H9 (cell line): ENCODE measurements at regions not wholly inside any gene's neighbourhood (a gene's known extent, or its start where the extent isn't known, plus 50 kb on each side); places are given as distances from the start of the nearest gene placed in this dataset.

Experiments
- DNase-seq: peaks from one replicate; pipeline ENCODE4 v3.0.0-alpha.2; 2017
- H2AFZ ChIP-seq: one replicate; pipeline ENCODE4 v1.6.1; 2013; ENCODE audit warnings: mild to moderate bottlenecking, low read length, control low read depth, moderate library complexity
- H2AK5ac ChIP-seq: 2 replicates; pipeline ENCODE4 v1.6.1; 2013; ENCODE audit warnings: low read length, control low read depth, mixed read lengths; ENCODE audit not compliant: insufficient read length
- H2BK120ac ChIP-seq: one replicate; pipeline ENCODE4 v1.6.1; 2013; ENCODE audit warnings: low read depth, mild to moderate bottlenecking, low read length, control low read depth, inconsistent platforms; ENCODE audit not compliant: poor library complexity, severe bottlenecking
- H2BK12ac ChIP-seq: 2 replicates; pipeline ENCODE4 v1.6.1; 2013; ENCODE audit warnings: low read length, control low read depth, mixed read lengths, low read depth; ENCODE audit not compliant: insufficient read length
- H2BK15ac ChIP-seq: 2 replicates; pipeline ENCODE4 v1.6.1; 2013; ENCODE audit warnings: low read depth, low read length, control low read depth
- H2BK20ac ChIP-seq: one replicate; pipeline ENCODE4 v1.6.1; 2013; ENCODE audit warnings: low read depth, mild to moderate bottlenecking, low read length, control low read depth, inconsistent platforms; ENCODE audit not compliant: poor library complexity, severe bottlenecking
- H2BK5ac ChIP-seq: 2 replicates; pipeline ENCODE4 v1.6.1; 2013; ENCODE audit warnings: low read length, control low read depth, mixed read lengths; ENCODE audit not compliant: insufficient read length
- H3K14ac ChIP-seq: 2 replicates; pipeline ENCODE4 v1.6.1; 2013; ENCODE audit warnings: low read length, control low read depth; ENCODE audit not compliant: insufficient read depth
- H3K18ac ChIP-seq: 2 replicates; pipeline ENCODE4 v1.6.1; 2013; ENCODE audit warnings: low read depth, mild to moderate bottlenecking, mixed read lengths, low read length, control low read depth; ENCODE audit not compliant: insufficient read length
- H3K23ac ChIP-seq: 2 replicates; pipeline ENCODE4 v1.6.1; 2013; ENCODE audit warnings: low read length, control low read depth, mixed read lengths, low read depth; ENCODE audit not compliant: insufficient read length
- H3K23me2 ChIP-seq: 2 replicates; pipeline ENCODE4 v1.6.1; 2013; ENCODE audit warnings: low read depth, mild to moderate bottlenecking, mixed read lengths, low read length, control low read depth; ENCODE audit not compliant: insufficient read length, poor library complexity, severe bottlenecking
- H3K27ac ChIP-seq: 2 replicates; pipeline ENCODE4 v1.5.1; 2013; ENCODE audit warnings: low read length, control low read depth, mixed read lengths, low read depth; ENCODE audit not compliant: insufficient read length
- H3K27me3 ChIP-seq: 2 replicates; pipeline ENCODE4 v1.6.1; 2013; ENCODE audit warnings: low read length, control low read depth, inconsistent platforms; ENCODE audit not compliant: insufficient read depth
- H3K4ac ChIP-seq: 2 replicates; pipeline ENCODE4 v1.6.1; 2013; ENCODE audit warnings: low read depth, mild to moderate bottlenecking, control low read depth, inconsistent platforms, low read length, moderate library complexity
- H3K4me1 ChIP-seq: 2 replicates; pipeline ENCODE4 v1.6.1; 2013; ENCODE audit warnings: low read length, control low read depth, inconsistent platforms; ENCODE audit not compliant: insufficient read depth
- H3K4me2 ChIP-seq: 2 replicates; pipeline ENCODE4 v1.6.1; 2013; ENCODE audit warnings: low read length, control low read depth, mixed read lengths; ENCODE audit not compliant: insufficient read length, insufficient read depth
- H3K56ac ChIP-seq: 2 replicates; pipeline ENCODE4 v1.6.1; 2013; ENCODE audit warnings: low read depth, mild to moderate bottlenecking, mixed read lengths, low read length, control low read depth; ENCODE audit not compliant: insufficient read length
- H3K79me1 ChIP-seq: 2 replicates; pipeline ENCODE4 v1.6.1; 2013; ENCODE audit warnings: low read depth, mild to moderate bottlenecking, moderate library complexity, low read length, control low read depth, inconsistent platforms; ENCODE audit not compliant: insufficient read depth, poor library complexity, severe bottlenecking
- H3K79me2 ChIP-seq: 2 replicates; pipeline ENCODE4 v1.6.1; 2013; ENCODE audit warnings: low read length, control low read depth, inconsistent platforms; ENCODE audit not compliant: insufficient read depth
- H3K9ac ChIP-seq: 2 replicates; pipeline ENCODE4 v1.6.1; 2013; ENCODE audit warnings: low read length, control low read depth, mixed read lengths; ENCODE audit not compliant: insufficient read length; ENCODE audit errors: extremely low read depth
- H3K9me3 ChIP-seq: one replicate; pipeline ENCODE4 v1.6.1; 2013; ENCODE audit warnings: low read depth, low read length, inconsistent platforms; ENCODE audit not compliant: control insufficient read depth
- H3T11ph ChIP-seq: one replicate; pipeline ENCODE4 v1.6.1; 2013; ENCODE audit warnings: mild to moderate bottlenecking, low read length, control low read depth, inconsistent platforms
- H4K20me1 ChIP-seq: one replicate; pipeline ENCODE4 v1.6.1; 2013; ENCODE audit not compliant: control insufficient read depth, insufficient read length, insufficient read depth
- H4K5ac ChIP-seq: 2 replicates; pipeline ENCODE4 v1.6.1; 2013; ENCODE audit warnings: low read depth, mild to moderate bottlenecking, mixed read lengths, low read length, control low read depth; ENCODE audit not compliant: insufficient read length
- H4K8ac ChIP-seq: replicated peaks from 2 replicates; pipeline ENCODE4 v1.6.1; 2013; ENCODE audit warnings: low read length, control low read depth, mixed read lengths, low read depth; ENCODE audit not compliant: insufficient read length
- H4K91ac ChIP-seq: 2 replicates; pipeline ENCODE4 v1.6.1; 2013; ENCODE audit warnings: low read depth, mild to moderate bottlenecking, moderate library complexity, mixed read lengths, low read length, control low read depth; ENCODE audit not compliant: insufficient read length
- H3K27ac Mint-ChIP-seq, 3 experiments: 2 replicates in 2 of 3; 3 replicates in 1 of 3; pipeline ENCODE4 v1.8.0; 2020 to 2021; ENCODE audit warnings: mixed read lengths in 3 of 3, mild to moderate bottlenecking in 1 of 3, moderate library complexity in 1 of 3
- H3K27me3 Mint-ChIP-seq: 2 replicates; pipeline ENCODE4 v1.8.0; 2021; ENCODE audit warnings: low read depth, mild to moderate bottlenecking, moderate library complexity, mixed read lengths
- H3K36me3 Mint-ChIP-seq, 3 experiments: 2 replicates in 2 of 3; 3 replicates in 1 of 3; pipeline ENCODE4 v1.8.0; 2020 to 2021; ENCODE audit warnings: low read depth in 3 of 3, mixed read lengths in 3 of 3; ENCODE audit not compliant: insufficient read depth in 1 of 3
- H3K4me1 Mint-ChIP-seq, 2 experiments: 2 replicates each; pipeline ENCODE4 v1.8.0; 2020; ENCODE audit warnings: mixed read lengths in 2 of 2
- H3K4me3 Mint-ChIP-seq, 2 experiments: 2 replicates in 1 of 2; 3 replicates in 1 of 2; pipeline ENCODE4 v1.8.0; 2020 to 2021; ENCODE audit warnings: mild to moderate bottlenecking in 2 of 2, mixed read lengths in 2 of 2, moderate library complexity in 1 of 2
- H3K9me3 Mint-ChIP-seq, 2 experiments: 2 replicates in 1 of 2; 3 replicates in 1 of 2; pipeline ENCODE4 v1.8.0; 2020; ENCODE audit warnings: mild to moderate bottlenecking in 2 of 2, mixed read lengths in 2 of 2, moderate library complexity in 1 of 2
- TF ChIP-seq, protein P1 (sequence below): fragments of 200-600 bp; sonication (generic); conservative IDR thresholded peaks from 3 replicates; pipeline ENCODE4 v1.8.0; 2021; ENCODE audit warnings: antibody characterized with exemption, mild to moderate bottlenecking

DNA sequence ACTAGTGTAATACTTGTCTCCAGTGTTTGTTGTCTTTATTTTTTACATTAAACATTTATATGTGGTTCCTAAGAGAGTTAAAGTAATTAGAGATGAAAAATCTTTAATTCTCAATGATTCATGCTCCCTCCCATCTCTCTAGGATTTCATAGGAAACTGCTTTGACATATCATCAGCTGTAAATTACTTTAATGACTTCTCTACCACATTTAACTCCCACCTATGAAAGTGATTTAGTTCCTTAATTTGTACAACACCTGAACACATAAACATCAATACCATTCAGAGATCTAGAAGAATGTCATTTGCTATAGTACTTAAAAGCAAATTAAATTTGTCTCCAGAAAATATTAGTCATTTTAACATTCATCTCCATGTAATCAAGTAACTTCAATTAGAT, 524.2 kb upstream of the CHAC2 start:
- H2BK20ac ChIP-seq = no peak overlapping the region
- no peak overlapping the region for H3K27ac ChIP-seq
- H3K14ac ChIP-seq = no peak overlapping the region
- no peak overlapping the region for H3K4ac ChIP-seq
- H3K9me3 ChIP-seq = no peaks in the 10 kb centered on the region
- H3K23me2 ChIP-seq = no peaks in the 10 kb centered on the region
- no peak overlapping the region for H3T11ph ChIP-seq
- no peak overlapping the region for H2BK120ac ChIP-seq
- H4K91ac ChIP-seq = no peak overlapping the region
- H3K79me1 ChIP-seq = no peaks in the 10 kb centered on the region
- no peaks in the 10 kb centered on the region for H3K4me1 ChIP-seq
- H3K9ac ChIP-seq = no peak overlapping the region
- no peak overlapping the region for H3K56ac ChIP-seq
- no peak overlapping the region for H2BK15ac ChIP-seq
- no peak overlapping the region for H3K18ac ChIP-seq
- no peaks in the 10 kb centered on the region for H4K20me1 ChIP-seq
- H3K27ac Mint-ChIP-seq = no peak overlapping the region
- H3K27me3 ChIP-seq = no peaks in the 10 kb centered on the region
- H3K9me3 Mint-ChIP-seq = no peaks in the 10 kb centered on the region
- no peaks in the 10 kb centered on the region for H3K79me2 ChIP-seq
- TF ChIP-seq, protein P1, sequence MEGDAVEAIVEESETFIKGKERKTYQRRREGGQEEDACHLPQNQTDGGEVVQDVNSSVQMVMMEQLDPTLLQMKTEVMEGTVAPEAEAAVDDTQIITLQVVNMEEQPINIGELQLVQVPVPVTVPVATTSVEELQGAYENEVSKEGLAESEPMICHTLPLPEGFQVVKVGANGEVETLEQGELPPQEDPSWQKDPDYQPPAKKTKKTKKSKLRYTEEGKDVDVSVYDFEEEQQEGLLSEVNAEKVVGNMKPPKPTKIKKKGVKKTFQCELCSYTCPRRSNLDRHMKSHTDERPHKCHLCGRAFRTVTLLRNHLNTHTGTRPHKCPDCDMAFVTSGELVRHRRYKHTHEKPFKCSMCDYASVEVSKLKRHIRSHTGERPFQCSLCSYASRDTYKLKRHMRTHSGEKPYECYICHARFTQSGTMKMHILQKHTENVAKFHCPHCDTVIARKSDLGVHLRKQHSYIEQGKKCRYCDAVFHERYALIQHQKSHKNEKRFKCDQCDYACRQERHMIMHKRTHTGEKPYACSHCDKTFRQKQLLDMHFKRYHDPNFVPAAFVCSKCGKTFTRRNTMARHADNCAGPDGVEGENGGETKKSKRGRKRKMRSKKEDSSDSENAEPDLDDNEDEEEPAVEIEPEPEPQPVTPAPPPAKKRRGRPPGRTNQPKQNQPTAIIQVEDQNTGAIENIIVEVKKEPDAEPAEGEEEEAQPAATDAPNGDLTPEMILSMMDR = no peak
- H2AK5ac ChIP-seq = no peak overlapping the region
- no peak for DNase-seq
- H4K5ac ChIP-seq = no peak overlapping the region
- H2BK12ac ChIP-seq = no peak overlapping the region
- H3K23ac ChIP-seq = no peak overlapping the region
- no peak overlapping the region for H3K4me2 ChIP-seq
- H2AFZ ChIP-seq = no peak overlapping the region
- H4K8ac ChIP-seq = no peak overlapping the region
- no peak overlapping the region for H2BK5ac ChIP-seq
- no peaks in the 10 kb centered on the region for H3K27me3 Mint-ChIP-seq
- no peaks in the 10 kb centered on the region; a peak in 1 of 7 replicates for H3K36me3 Mint-ChIP-seq
- H3K4me3 Mint-ChIP-seq = no peak overlapping the region
- peaks cover 0 to 2% of the 10 kb centered on the region in 2 experiments; a peak in 2 of 4 replicates for H3K4me1 Mint-ChIP-seq
